H9 (cell line): ENCODE measurements at regions not wholly inside any gene's neighbourhood (a gene's known extent, or its start where the extent isn't known, plus 50 kb on each side); places are given as distances from the start of the nearest gene placed in this dataset.

ENCODE experiments used
- DNase-seq: peaks from one replicate; pipeline ENCODE4 v3.0.0-alpha.2; 2017
- H2AFZ ChIP-seq: one replicate; pipeline ENCODE4 v1.6.1; 2013; ENCODE audit warnings: mild to moderate bottlenecking, low read length, control low read depth, moderate library complexity
- H2AK5ac ChIP-seq: 2 replicates; pipeline ENCODE4 v1.6.1; 2013; ENCODE audit warnings: low read length, control low read depth, mixed read lengths; ENCODE audit not compliant: insufficient read length
- H2BK120ac ChIP-seq: one replicate; pipeline ENCODE4 v1.6.1; 2013; ENCODE audit warnings: low read depth, mild to moderate bottlenecking, low read length, control low read depth, inconsistent platforms; ENCODE audit not compliant: poor library complexity, severe bottlenecking
- H2BK12ac ChIP-seq: 2 replicates; pipeline ENCODE4 v1.6.1; 2013; ENCODE audit warnings: low read length, control low read depth, mixed read lengths, low read depth; ENCODE audit not compliant: insufficient read length
- H2BK15ac ChIP-seq: 2 replicates; pipeline ENCODE4 v1.6.1; 2013; ENCODE audit warnings: low read depth, low read length, control low read depth
- H2BK20ac ChIP-seq: one replicate; pipeline ENCODE4 v1.6.1; 2013; ENCODE audit warnings: low read depth, mild to moderate bottlenecking, low read length, control low read depth, inconsistent platforms; ENCODE audit not compliant: poor library complexity, severe bottlenecking
- H2BK5ac ChIP-seq: 2 replicates; pipeline ENCODE4 v1.6.1; 2013; ENCODE audit warnings: low read length, control low read depth, mixed read lengths; ENCODE audit not compliant: insufficient read length
- H3K14ac ChIP-seq: 2 replicates; pipeline ENCODE4 v1.6.1; 2013; ENCODE audit warnings: low read length, control low read depth; ENCODE audit not compliant: insufficient read depth
- H3K18ac ChIP-seq: 2 replicates; pipeline ENCODE4 v1.6.1; 2013; ENCODE audit warnings: low read depth, mild to moderate bottlenecking, mixed read lengths, low read length, control low read depth; ENCODE audit not compliant: insufficient read length
- H3K23ac ChIP-seq: 2 replicates; pipeline ENCODE4 v1.6.1; 2013; ENCODE audit warnings: low read length, control low read depth, mixed read lengths, low read depth; ENCODE audit not compliant: insufficient read length
- H3K23me2 ChIP-seq: 2 replicates; pipeline ENCODE4 v1.6.1; 2013; ENCODE audit warnings: low read depth, mild to moderate bottlenecking, mixed read lengths, low read length, control low read depth; ENCODE audit not compliant: insufficient read length, poor library complexity, severe bottlenecking
- H3K27ac ChIP-seq: 2 replicates; pipeline ENCODE4 v1.5.1; 2013; ENCODE audit warnings: low read length, control low read depth, mixed read lengths, low read depth; ENCODE audit not compliant: insufficient read length
- H3K27me3 ChIP-seq: 2 replicates; pipeline ENCODE4 v1.6.1; 2013; ENCODE audit warnings: low read length, control low read depth, inconsistent platforms; ENCODE audit not compliant: insufficient read depth
- H3K4ac ChIP-seq: 2 replicates; pipeline ENCODE4 v1.6.1; 2013; ENCODE audit warnings: low read depth, mild to moderate bottlenecking, control low read depth, inconsistent platforms, low read length, moderate library complexity
- H3K4me1 ChIP-seq: 2 replicates; pipeline ENCODE4 v1.6.1; 2013; ENCODE audit warnings: low read length, control low read depth, inconsistent platforms; ENCODE audit not compliant: insufficient read depth
- H3K4me2 ChIP-seq: 2 replicates; pipeline ENCODE4 v1.6.1; 2013; ENCODE audit warnings: low read length, control low read depth, mixed read lengths; ENCODE audit not compliant: insufficient read length, insufficient read depth
- H3K56ac ChIP-seq: 2 replicates; pipeline ENCODE4 v1.6.1; 2013; ENCODE audit warnings: low read depth, mild to moderate bottlenecking, mixed read lengths, low read length, control low read depth; ENCODE audit not compliant: insufficient read length
- H3K79me1 ChIP-seq: 2 replicates; pipeline ENCODE4 v1.6.1; 2013; ENCODE audit warnings: low read depth, mild to moderate bottlenecking, moderate library complexity, low read length, control low read depth, inconsistent platforms; ENCODE audit not compliant: insufficient read depth, poor library complexity, severe bottlenecking
- H3K79me2 ChIP-seq: 2 replicates; pipeline ENCODE4 v1.6.1; 2013; ENCODE audit warnings: low read length, control low read depth, inconsistent platforms; ENCODE audit not compliant: insufficient read depth
- H3K9ac ChIP-seq: 2 replicates; pipeline ENCODE4 v1.6.1; 2013; ENCODE audit warnings: low read length, control low read depth, mixed read lengths; ENCODE audit not compliant: insufficient read length; ENCODE audit errors: extremely low read depth
- H3K9me3 ChIP-seq: one replicate; pipeline ENCODE4 v1.6.1; 2013; ENCODE audit warnings: low read depth, low read length, inconsistent platforms; ENCODE audit not compliant: control insufficient read depth
- H3T11ph ChIP-seq: one replicate; pipeline ENCODE4 v1.6.1; 2013; ENCODE audit warnings: mild to moderate bottlenecking, low read length, control low read depth, inconsistent platforms
- H4K20me1 ChIP-seq: one replicate; pipeline ENCODE4 v1.6.1; 2013; ENCODE audit not compliant: control insufficient read depth, insufficient read length, insufficient read depth
- H4K5ac ChIP-seq: 2 replicates; pipeline ENCODE4 v1.6.1; 2013; ENCODE audit warnings: low read depth, mild to moderate bottlenecking, mixed read lengths, low read length, control low read depth; ENCODE audit not compliant: insufficient read length
- H4K8ac ChIP-seq: replicated peaks from 2 replicates; pipeline ENCODE4 v1.6.1; 2013; ENCODE audit warnings: low read length, control low read depth, mixed read lengths, low read depth; ENCODE audit not compliant: insufficient read length
- H4K91ac ChIP-seq: 2 replicates; pipeline ENCODE4 v1.6.1; 2013; ENCODE audit warnings: low read depth, mild to moderate bottlenecking, moderate library complexity, mixed read lengths, low read length, control low read depth; ENCODE audit not compliant: insufficient read length
- H3K27ac Mint-ChIP-seq, 3 experiments: 2 replicates in 2 of 3; 3 replicates in 1 of 3; pipeline ENCODE4 v1.8.0; 2020 to 2021; ENCODE audit warnings: mixed read lengths in 3 of 3, mild to moderate bottlenecking in 1 of 3, moderate library complexity in 1 of 3
- H3K27me3 Mint-ChIP-seq: 2 replicates; pipeline ENCODE4 v1.8.0; 2021; ENCODE audit warnings: low read depth, mild to moderate bottlenecking, moderate library complexity, mixed read lengths
- H3K36me3 Mint-ChIP-seq, 3 experiments: 2 replicates in 2 of 3; 3 replicates in 1 of 3; pipeline ENCODE4 v1.8.0; 2020 to 2021; ENCODE audit warnings: low read depth in 3 of 3, mixed read lengths in 3 of 3; ENCODE audit not compliant: insufficient read depth in 1 of 3
- H3K4me1 Mint-ChIP-seq, 2 experiments: 2 replicates each; pipeline ENCODE4 v1.8.0; 2020; ENCODE audit warnings: mixed read lengths in 2 of 2
- H3K4me3 Mint-ChIP-seq, 2 experiments: 2 replicates in 1 of 2; 3 replicates in 1 of 2; pipeline ENCODE4 v1.8.0; 2020 to 2021; ENCODE audit warnings: mild to moderate bottlenecking in 2 of 2, mixed read lengths in 2 of 2, moderate library complexity in 1 of 2
- H3K9me3 Mint-ChIP-seq, 2 experiments: 2 replicates in 1 of 2; 3 replicates in 1 of 2; pipeline ENCODE4 v1.8.0; 2020; ENCODE audit warnings: mild to moderate bottlenecking in 2 of 2, mixed read lengths in 2 of 2, moderate library complexity in 1 of 2
- WGBS: extraction: QIAGEN DNeasy Blood & Tissue Kit; methylation state at CpG from one replicate; pipeline ENCODE4 v1.1.7; 2013; ENCODE audit warnings: missing lambda C conversion rate, low lambda C conversion rate, mixed read lengths; ENCODE audit not compliant: insufficient read length; ENCODE audit errors: extremely low coverage; 5-methylcytosine and 5-hydroxymethylcytosine counted together
- TF ChIP-seq, protein P1 (sequence below): fragments of 200-600 bp; sonication (generic); conservative IDR thresholded peaks from 3 replicates; pipeline ENCODE4 v1.8.0; 2021; ENCODE audit warnings: antibody characterized with exemption, mild to moderate bottlenecking

DNA sequence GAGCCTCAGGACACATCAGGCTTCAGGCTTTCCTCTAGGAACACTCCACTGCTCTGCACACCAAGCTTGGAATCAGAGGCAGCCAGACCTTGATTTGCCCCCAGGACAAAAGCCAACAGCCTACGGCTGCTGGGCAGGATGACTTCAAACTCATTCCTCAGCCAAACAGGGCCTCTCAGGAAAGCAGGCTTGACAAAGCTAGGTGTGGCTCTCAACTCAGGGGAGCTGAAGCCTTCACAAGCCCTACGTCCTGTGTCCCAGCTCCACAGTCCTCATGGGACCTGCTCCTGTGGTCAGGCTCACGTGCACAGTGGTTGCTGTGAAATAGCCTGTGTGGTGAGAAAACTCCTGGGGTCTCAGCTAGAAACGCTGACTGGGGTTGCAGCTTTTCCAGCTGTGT, 398.9 kb upstream of the ZNF507 start:
- Histone ChIP-seq H2AK5ac (no peak overlapping the region), H3K4ac (no peak overlapping the region), H3K4me2 (no peak overlapping the region), H2BK15ac (no peak overlapping the region), H4K5ac (no peak overlapping the region), H3K79me2 (no peaks in the 10 kb centered on the region), H3K18ac (no peak overlapping the region), H4K20me1 (no peaks in the 10 kb centered on the region), H4K8ac (no peak overlapping the region), H2BK5ac (no peak overlapping the region), H2AFZ (no peak overlapping the region), H3K9ac (no peak overlapping the region), H3K23me2 (no peaks in the 10 kb centered on the region), H3K56ac (no peak overlapping the region), H3K23ac (no peak overlapping the region), H2BK20ac (no peak overlapping the region), H3K79me1 (no peaks in the 10 kb centered on the region), H2BK12ac (no peak overlapping the region), H3K9me3 (no peaks in the 10 kb centered on the region), H3K14ac (no peak overlapping the region), H4K91ac (no peak overlapping the region), H3K27ac (no peak overlapping the region), H3T11ph (no peak overlapping the region), H3K27me3 (no peaks in the 10 kb centered on the region), H2BK120ac (no peak overlapping the region), H3K4me1 (no peaks in the 10 kb centered on the region)
- H3K36me3 Mint-ChIP-seq = 0 out of 7 replicates have a peak, but pooled peaks cover 0 to 5% (median 0%) of the 10 kb centered on the region in 3 experiments
- H3K4me1 Mint-ChIP-seq = peaks cover 7 to 9% of the 10 kb centered on the region in 2 experiments
- no peaks in the 10 kb centered on the region for H3K27me3 Mint-ChIP-seq
- no peaks in the 10 kb centered on the region for H3K9me3 Mint-ChIP-seq
- H3K4me3 Mint-ChIP-seq = no peak overlapping the region
- WGBS = no CpG with 5 or more reads among the region's 4 CpGs
- TF ChIP-seq, protein P1, sequence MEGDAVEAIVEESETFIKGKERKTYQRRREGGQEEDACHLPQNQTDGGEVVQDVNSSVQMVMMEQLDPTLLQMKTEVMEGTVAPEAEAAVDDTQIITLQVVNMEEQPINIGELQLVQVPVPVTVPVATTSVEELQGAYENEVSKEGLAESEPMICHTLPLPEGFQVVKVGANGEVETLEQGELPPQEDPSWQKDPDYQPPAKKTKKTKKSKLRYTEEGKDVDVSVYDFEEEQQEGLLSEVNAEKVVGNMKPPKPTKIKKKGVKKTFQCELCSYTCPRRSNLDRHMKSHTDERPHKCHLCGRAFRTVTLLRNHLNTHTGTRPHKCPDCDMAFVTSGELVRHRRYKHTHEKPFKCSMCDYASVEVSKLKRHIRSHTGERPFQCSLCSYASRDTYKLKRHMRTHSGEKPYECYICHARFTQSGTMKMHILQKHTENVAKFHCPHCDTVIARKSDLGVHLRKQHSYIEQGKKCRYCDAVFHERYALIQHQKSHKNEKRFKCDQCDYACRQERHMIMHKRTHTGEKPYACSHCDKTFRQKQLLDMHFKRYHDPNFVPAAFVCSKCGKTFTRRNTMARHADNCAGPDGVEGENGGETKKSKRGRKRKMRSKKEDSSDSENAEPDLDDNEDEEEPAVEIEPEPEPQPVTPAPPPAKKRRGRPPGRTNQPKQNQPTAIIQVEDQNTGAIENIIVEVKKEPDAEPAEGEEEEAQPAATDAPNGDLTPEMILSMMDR = no peak
- DNase-seq = no peak
- no peak overlapping the region for H3K27ac Mint-ChIP-seq
